SK-N-SH (cell line): ENCODE measurements at regions not wholly inside any gene's neighbourhood (a gene's known extent, or its start where the extent isn't known, plus 50 kb on each side); places are given as distances from the start of the nearest gene placed in this dataset.

Experiments
- CTCF ChIA-PET: fragments of 300-600, 350-600 bp; formaldehyde crosslinking; extraction: SDS; loops from one replicate; lab custom pipeline; 2021; lab: Yijun Ruan, JAX
- POLR2A ChIA-PET: fragments of 350-600 bp; sonication (Branson Sonifier 250); formaldehyde crosslinking; extraction: SDS; loops from one replicate; lab custom pipeline; 2020; ENCODE audit warnings: antibody characterized with exemption, inconsistent platforms; lab: Yijun Ruan, JAX
- DNase-seq: peaks from one replicate; pipeline ENCODE4 v3.0.0; 2012
- H2AFZ ChIP-seq: fragments of 200-600 bp; sonication (generic); 2 replicates; pipeline ENCODE4 v1.8.1; 2016; ENCODE audit warnings: antibody characterized with exemption, mild to moderate bottlenecking, low read depth
- H3F3A ChIP-seq: fragments of 200-600 bp; sonication (generic); replicated peaks from 2 replicates; pipeline ENCODE3; 2016; ENCODE audit warnings: antibody characterized with exemption, mild to moderate bottlenecking; ENCODE audit not compliant: insufficient read depth
- H3K27ac ChIP-seq, 2 experiments: fragments of 200-500 bp in 1 of 2; fragments of 200-600 bp in 1 of 2; sonication (Bioruptor generic) in 1 of 2; sonication (generic), shearing (Covaris generic) in 1 of 2; 2 replicates each; pipeline versions ENCODE4 v1.5.1 to v1.6.1; 2014 to 2016; ENCODE audit warnings: low read depth in 2 of 2, inconsistent platforms in 1 of 2, low read length in 1 of 2, mild to moderate bottlenecking in 1 of 2, mixed read lengths in 1 of 2
- H3K27me3 ChIP-seq: fragments of 200-600 bp; sonication (generic), shearing (Covaris generic); 2 replicates; pipeline ENCODE4 v1.6.1; 2016; ENCODE audit warnings: mixed run types; ENCODE audit not compliant: insufficient read depth
- H3K36me3 ChIP-seq, 2 experiments: fragments of 200-500 bp in 1 of 2; fragments of 200-600 bp in 1 of 2; sonication (Bioruptor generic) in 1 of 2; sonication (generic) in 1 of 2; replicated peaks in 1 of 2; 2 replicates each; pipeline versions ENCODE3 to v1.5.1; 2014 to 2016; ENCODE audit warnings: low read length in 1 of 2, mild to moderate bottlenecking in 1 of 2; ENCODE audit not compliant: insufficient read depth in 2 of 2, control insufficient read depth in 1 of 2
- H3K4me1 ChIP-seq, 2 experiments: fragments of 200-500 bp in 1 of 2; fragments of 200-600 bp in 1 of 2; sonication (Bioruptor generic) in 1 of 2; sonication (generic), shearing (Covaris generic) in 1 of 2; 2 replicates each; pipeline versions ENCODE4 v1.5.1 to v1.6.1; 2014 to 2016; ENCODE audit warnings: low read depth in 1 of 2, low read length in 1 of 2, mixed run types in 1 of 2; ENCODE audit not compliant: insufficient read depth in 2 of 2, control insufficient read depth in 1 of 2
- H3K4me2 ChIP-seq: fragments of 200-600 bp; sonication (generic), shearing (Covaris generic); 2 replicates; pipeline ENCODE4 v1.6.1; 2017; ENCODE audit warnings: mixed run types
- H3K4me3 ChIP-seq, 2 experiments: fragments of 200-500 bp in 1 of 2; fragments of 200-600 bp in 1 of 2; sonication (Bioruptor generic) in 1 of 2; sonication (generic), shearing (Covaris generic) in 1 of 2; 2 replicates each; pipeline versions ENCODE4 v1.5.1 to v1.8.1; 2014 to 2016; ENCODE audit warnings: low read depth in 2 of 2, inconsistent platforms in 1 of 2, low read length in 1 of 2, mild to moderate bottlenecking in 1 of 2, mixed read lengths in 1 of 2, moderate library complexity in 1 of 2
- H3K79me2 ChIP-seq: fragments of 200-600 bp; sonication (generic); 2 replicates; pipeline ENCODE4 v1.8.1; 2017; ENCODE audit warnings: mild to moderate bottlenecking; ENCODE audit not compliant: insufficient read depth
- H3K9ac ChIP-seq: fragments of 200-600 bp; sonication (generic); 2 replicates; pipeline ENCODE4 v1.6.1; 2017; ENCODE audit warnings: mixed run types
- H3K9me2 ChIP-seq: fragments of 200-600 bp; sonication (generic); 2 replicates; pipeline ENCODE4 v1.6.1; 2017; ENCODE audit warnings: mixed run types
- H3K9me3 ChIP-seq: fragments of 200-600 bp; sonication (generic); 2 replicates; pipeline ENCODE4 v1.6.1; 2017; ENCODE audit warnings: mixed run types, mild to moderate bottlenecking, moderate library complexity
- H4K20me1 ChIP-seq: fragments of 200-600 bp; sonication (generic); 2 replicates; pipeline ENCODE4 v1.6.1; 2017; ENCODE audit warnings: mild to moderate bottlenecking, mixed run types; ENCODE audit not compliant: insufficient read depth
- CTCF ChIP-seq: fragments of 200-600 bp; sonication (generic); IDR thresholded peaks from 2 replicates; pipeline ENCODE4 v1.6.1; 2017; ENCODE audit warnings: antibody characterized with exemption, mild to moderate bottlenecking, moderate library complexity
- FOSL2 ChIP-seq: IDR thresholded peaks from 2 replicates; pipeline ENCODE4 v1.4.0; 2012; ENCODE audit warnings: low read depth, mild to moderate bottlenecking, moderate library complexity, borderline replicate concordance
- FOXJ3 ChIP-seq: sonication (generic); formaldehyde crosslinking; IDR thresholded peaks from 2 replicates; pipeline ENCODE4 v1.5.1; 2020; ENCODE audit warnings: mild to moderate bottlenecking, missing genetic modification reagents
- FOXM1 ChIP-seq: IDR thresholded peaks from 2 replicates; pipeline ENCODE4 v1.4.0; 2012; ENCODE audit warnings: low read depth, mild to moderate bottlenecking
- GATA2 ChIP-seq: sonication (generic); formaldehyde crosslinking; IDR thresholded peaks from 2 replicates; pipeline ENCODE4 v1.5.0; 2020; ENCODE audit warnings: mild to moderate bottlenecking, missing genetic modification reagents
- IRF3 ChIP-seq: fragments of 150-350 bp; IDR thresholded peaks from 2 replicates; pipeline ENCODE4 v1.6.1; 2016; ENCODE audit warnings: mild to moderate bottlenecking, low read depth, low read length
- MAX ChIP-seq: IDR thresholded peaks from 2 replicates; pipeline ENCODE4 v1.4.0; 2012; ENCODE audit warnings: low read depth
- MEF2A ChIP-seq: IDR thresholded peaks from 2 replicates; pipeline ENCODE4 v1.4.0; 2012; ENCODE audit warnings: low read depth, borderline replicate concordance
- MXI1 ChIP-seq: IDR thresholded peaks from 2 replicates; pipeline ENCODE4 v1.6.1; 2012; ENCODE audit warnings: mild to moderate bottlenecking, low read depth, low read length, improper control_type of control experiment
- NFIC ChIP-seq: IDR thresholded peaks from 2 replicates; pipeline ENCODE4 v1.4.0; 2012; ENCODE audit warnings: borderline replicate concordance
- NRF1 ChIP-seq: IDR thresholded peaks from 2 replicates; pipeline ENCODE4 v1.6.1; 2012; ENCODE audit warnings: low read depth, mild to moderate bottlenecking, low read length
- PBX3 ChIP-seq: IDR thresholded peaks from 2 replicates; pipeline ENCODE4; 2012
- RAD21 ChIP-seq: IDR thresholded peaks from 2 replicates; pipeline ENCODE4 v1.6.1; 2012; ENCODE audit warnings: mild to moderate bottlenecking, low read length
- RCOR1 ChIP-seq: fragments of 150-350 bp; IDR thresholded peaks from 2 replicates; pipeline ENCODE4 v1.6.1; 2017; ENCODE audit warnings: antibody characterized with exemption, low read length
- REST ChIP-seq: IDR thresholded peaks from 2 replicates; pipeline ENCODE4 v1.6.1; 2012; ENCODE audit warnings: mild to moderate bottlenecking, low read depth, low read length, moderate library complexity
- RFX5 ChIP-seq: IDR thresholded peaks from 2 replicates; pipeline ENCODE4 v1.6.1; 2012; ENCODE audit warnings: mild to moderate bottlenecking, improper control_type of control experiment, low read length
- RXRA ChIP-seq: IDR thresholded peaks from 2 replicates; pipeline ENCODE4 v1.4.0; 2012; ENCODE audit warnings: low read depth, mild to moderate bottlenecking, borderline replicate concordance
- SMC3 ChIP-seq: IDR thresholded peaks from 2 replicates; pipeline ENCODE4 v1.6.1; 2012; ENCODE audit warnings: low read depth, low read length, improper control_type of control experiment
- WGBS: methylation state at CpG from one replicate; pipeline ENCODE4 v1.1.6; 2017; ENCODE audit warnings: low lambda C conversion rate; 5-methylcytosine and 5-hydroxymethylcytosine counted together

- under 1% methylated on average over 12 of the region's 30 CpGs for WGBS
- H3K27me3 ChIP-seq = peaks cover 8% of the 10 kb centered on the region
- CTCF ChIA-PET = interaction anchor here (0.6 to 6.1 kb wide), 33 partner anchors 9 to 1630 kb away, joined by 3 to 53 read pairs (median 4); no protein-coding TSS in a partner anchor
- no peaks in the 10 kb centered on the region for H3K36me3 ChIP-seq
- no peaks in the 10 kb centered on the region for H4K20me1 ChIP-seq
- no peaks in the 10 kb centered on the region for H3F3A ChIP-seq
- H3K4me3 ChIP-seq = peak overlapping the region in 1 of 2 experiments; percentile 41; a peak in 3 of 4 replicates
- H3K9ac ChIP-seq = no peak overlapping the region
- no peaks in the 10 kb centered on the region for H3K9me2 ChIP-seq
- peak overlapping the region in 1 of 2 experiments; percentile 76; a peak in 2 of 4 replicates for H3K27ac ChIP-seq
- H3K4me2 ChIP-seq = peak overlapping the region; percentile 66
- no peaks in the 10 kb centered on the region for H3K9me3 ChIP-seq
- no peaks in the 10 kb centered on the region for H3K79me2 ChIP-seq
- POLR2A ChIA-PET = no interaction called here
- TF ChIP-seq RAD21 (peak; percentile 65), PBX3 (no peak), NFIC (no peak), MAX (no peak), GATA2 (CRISPR knock-in tag) (peak; percentile 10; the same call in 1 of the 2 replicates), NRF1 (peak; percentile 32; the same call in 1 of the 2 replicates), REST (no peak), SMC3 (peak; percentile 46), FOXJ3 (no peak), RCOR1 (no peak), MXI1 (peak; percentile 45; the same call in 1 of the 2 replicates)
- H3K4me1 ChIP-seq = peaks cover 0 to 7% of the 10 kb centered on the region in 2 experiments; a peak in 2 of 4 replicates
- no peak overlapping the region for H2AFZ ChIP-seq
- peak; percentile 61 for DNase-seq
These were observed 732.8 kb downstream of the ZWINT start for GRCh38 chr10:55628260-55628701.

- Histone ChIP-seq H3K79me2 (no peaks in the 10 kb centered on the region), H3K36me3 (no peaks in the 10 kb centered on the region), H3K9ac (no peak overlapping the region), H3K27me3 (peaks cover 8% of the 10 kb centered on the region), H3F3A (no peaks in the 10 kb centered on the region), H3K27ac (peak overlapping the region in 1 of 2 experiments; percentile 76; a peak in 2 of 4 replicates), H2AFZ (no peak overlapping the region), H3K4me3 (peak overlapping the region in 1 of 2 experiments; percentile 41; a peak in 3 of 4 replicates), H3K9me3 (no peaks in the 10 kb centered on the region), H3K4me1 (peaks cover 0 to 7% of the 10 kb centered on the region in 2 experiments; a peak in 2 of 4 replicates), H4K20me1 (no peaks in the 10 kb centered on the region), H3K9me2 (no peaks in the 10 kb centered on the region), H3K4me2 (peak overlapping the region; percentile 66)
- ChIA-PET CTCF (interaction anchor here (0.6 to 6.1 kb wide), 18 partner anchors 8 to 1629 kb away, joined by 3 to 53 read pairs (median 5); no protein-coding TSS in a partner anchor), POLR2A (interaction anchor here (0.6 kb wide), 1 partner anchor 198 kb away, joined by 3 read pairs; no protein-coding TSS in a partner anchor)
- DNase-seq = peak; percentile 52
- WGBS = 4% methylated on average over 21 of the region's 26 CpGs
- no peak for TF ChIP-seq IRF3
- no peak for TF ChIP-seq RFX5
- TF ChIP-seq FOXM1 = no peak
- TF ChIP-seq RXRA = no peak
- no peak for TF ChIP-seq FOSL2
- no peak for TF ChIP-seq CTCF
- TF ChIP-seq PBX3 = no peak
- TF ChIP-seq MEF2A = no peak
- TF ChIP-seq NFIC = no peak
- no peak for TF ChIP-seq RCOR1
These were observed 733.5 kb downstream of the ZWINT start for GRCh38 chr10:55627501-55628051.
